ENCODE measurements at regions not wholly inside any gene's neighbourhood (a gene's known extent, or its start where the extent isn't known, plus 50 kb on each side); places are given as distances from the start of the nearest gene placed in this dataset.

DNA sequence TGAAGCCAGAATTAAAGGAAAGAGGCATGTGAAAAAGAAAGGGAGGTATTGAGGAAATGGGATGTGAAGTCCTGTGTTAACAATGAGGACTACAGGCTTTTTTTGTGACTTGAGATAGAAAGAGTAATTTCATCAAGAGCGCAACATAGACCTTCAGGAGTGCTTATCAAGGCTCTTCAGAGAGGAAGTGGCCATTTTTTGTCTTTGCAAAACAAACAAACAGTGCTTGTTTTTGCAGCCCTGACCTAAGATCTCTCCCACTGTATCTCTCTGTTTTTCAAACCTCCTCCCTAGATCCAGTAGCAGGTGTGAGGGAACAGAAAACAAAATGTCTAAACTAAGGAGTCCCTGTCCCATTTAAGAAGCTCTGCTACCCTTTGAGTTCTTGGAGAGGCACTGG is 710.3 kb upstream of the MARCKS start:
- 97% methylated on average over 1 of the region's 1 CpG for WGBS (ENCODE audit: missing lambda C conversion rate)
- no peaks in the 10 kb centered on the region for H3K4me1 ChIP-seq
- H3K4me2 ChIP-seq = no peak overlapping the region
- no peak overlapping the region for H3K27ac ChIP-seq
- ChIA-PET CTCF (no interaction called here), POLR2A (no interaction called here)
- TF ChIP-seq HMGXB4 (CRISPR knock-in tag; IDR thresholded peaks at IDR 0.05; ENCODE audit: borderline replicate concordance) (no peak), USF2 (IDR thresholded peaks at IDR 0.05) (no peak), PBX3 (IDR thresholded peaks at IDR 0.05) (no peak), EHF (CRISPR knock-in tag; IDR thresholded peaks at IDR 0.05) (no peak), JUNB (IDR thresholded peaks at IDR 0.05) (no peak), HOXA7 (CRISPR knock-in tag; IDR thresholded peaks at IDR 0.05) (no peak), SREBF2 (IDR thresholded peaks at IDR 0.05) (no peak), POLR2AphosphoS2 (conservative IDR thresholded peaks at IDR 0.05; ENCODE audit: low read length) (no peak)
- TF ChIP-seq, protein P1, sequence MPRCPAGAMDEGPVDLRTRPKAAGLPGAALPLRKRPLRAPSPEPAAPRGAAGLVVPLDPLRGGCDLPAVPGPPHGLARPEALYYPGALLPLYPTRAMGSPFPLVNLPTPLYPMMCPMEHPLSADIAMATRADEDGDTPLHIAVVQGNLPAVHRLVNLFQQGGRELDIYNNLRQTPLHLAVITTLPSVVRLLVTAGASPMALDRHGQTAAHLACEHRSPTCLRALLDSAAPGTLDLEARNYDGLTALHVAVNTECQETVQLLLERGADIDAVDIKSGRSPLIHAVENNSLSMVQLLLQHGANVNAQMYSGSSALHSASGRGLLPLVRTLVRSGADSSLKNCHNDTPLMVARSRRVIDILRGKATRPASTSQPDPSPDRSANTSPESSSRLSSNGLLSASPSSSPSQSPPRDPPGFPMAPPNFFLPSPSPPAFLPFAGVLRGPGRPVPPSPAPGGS (IDR thresholded peaks at IDR 0.05) = no peak
- no peak overlapping the region for H3K4me3 ChIP-seq
- no peak for FAIRE-seq
- no peak for DNase-seq (ENCODE audit: low read depth in 1 of 2, low spot score in 1 of 2)
- no peaks in the 10 kb centered on the region for H3K9me3 ChIP-seq
- ATAC-seq = no peak

DNA sequence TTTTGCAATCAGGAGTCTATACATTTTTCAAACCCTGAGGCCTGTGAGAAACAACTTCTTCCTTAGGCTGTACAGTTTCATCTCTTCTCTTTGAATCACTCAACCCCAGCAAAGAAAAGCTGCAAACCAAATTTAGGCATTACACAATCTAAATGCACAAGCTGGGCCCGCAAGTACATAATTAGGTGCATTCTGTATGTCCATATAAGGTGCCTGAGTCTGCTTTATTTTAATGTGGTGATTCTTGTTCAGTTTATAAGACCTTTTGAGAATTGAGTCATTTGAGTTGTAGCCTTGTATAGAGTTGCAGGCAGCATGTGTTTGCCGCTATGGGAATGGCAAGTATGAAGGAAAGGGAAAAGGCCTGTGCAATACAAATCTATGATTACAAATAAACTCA is 709.6 kb upstream of the MARCKS start:
- Histone ChIP-seq H3K4me3 (no peak overlapping the region), H3K27ac (no peak overlapping the region), H3K4me1 (no peaks in the 10 kb centered on the region), H3K4me2 (no peak overlapping the region), H3K9me3 (no peaks in the 10 kb centered on the region)
- CTCF ChIA-PET = no interaction called here
- TF ChIP-seq RARB (CRISPR knock-in tag; IDR thresholded peaks at IDR 0.05) = no peak
- TF ChIP-seq, protein P2, sequence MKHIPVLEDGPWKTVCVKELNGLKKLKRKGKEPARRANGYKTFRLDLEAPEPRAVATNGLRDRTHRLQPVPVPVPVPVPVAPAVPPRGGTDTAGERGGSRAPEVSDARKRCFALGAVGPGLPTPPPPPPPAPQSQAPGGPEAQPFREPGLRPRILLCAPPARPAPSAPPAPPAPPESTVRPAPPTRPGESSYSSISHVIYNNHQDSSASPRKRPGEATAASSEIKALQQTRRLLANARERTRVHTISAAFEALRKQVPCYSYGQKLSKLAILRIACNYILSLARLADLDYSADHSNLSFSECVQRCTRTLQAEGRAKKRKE (CRISPR knock-in tag; IDR thresholded peaks at IDR 0.05; ENCODE audit: low read depth) = no peak
- no peak for TF ChIP-seq GATA3 (IDR thresholded peaks at IDR 0.05; ENCODE audit: borderline replicate concordance)
- TF ChIP-seq ESRRA (IDR thresholded peaks at IDR 0.05; ENCODE audit: borderline replicate concordance, low read length) = no peak
- TF ChIP-seq JUN (IDR thresholded peaks at IDR 0.05) = no peak
- TF ChIP-seq RFX5 (IDR thresholded peaks at IDR 0.05) = no peak
- WGBS (ENCODE audit: missing lambda C conversion rate) = 95% methylated on average over 2 of the region's 2 CpGs
- FAIRE-seq (no peak), ATAC-seq (no peak), DNase-seq (ENCODE audit: low read depth in 1 of 2, low spot score in 1 of 2) (no peak)
- POLR2A ChIA-PET = no interaction called here

DNA sequence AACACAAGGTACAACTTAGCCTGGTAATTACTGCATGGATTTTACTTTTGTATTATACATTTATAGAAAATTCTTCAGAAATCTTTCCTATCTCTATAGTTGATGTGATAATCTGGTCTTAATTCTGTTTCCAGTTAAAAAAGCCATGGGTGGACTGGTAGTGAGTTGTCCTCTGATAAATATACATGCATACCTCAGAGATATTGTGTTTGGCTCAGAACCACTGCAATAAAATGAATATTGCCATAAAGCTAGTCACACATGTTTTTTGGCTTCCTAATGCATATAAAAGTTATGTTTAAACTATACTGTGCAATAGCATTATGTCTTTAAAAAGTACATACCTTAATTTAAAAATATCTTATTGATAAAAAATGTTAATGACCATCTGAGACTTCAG is 708.6 kb upstream of the MARCKS start:
- TF ChIP-seq NR3C1 (IDR thresholded peaks at IDR 0.05) = no peak
- TF ChIP-seq KDM5A (IDR thresholded peaks at IDR 0.05) = no peak
- TF ChIP-seq HEYL (CRISPR knock-in tag; IDR thresholded peaks at IDR 0.05) = no peak
- TF ChIP-seq EHF (CRISPR knock-in tag; IDR thresholded peaks at IDR 0.05) = no peak
- TF ChIP-seq, protein P2 (CRISPR knock-in tag; IDR thresholded peaks at IDR 0.05; ENCODE audit: low read depth) = no peak
- TF ChIP-seq ESRRA (IDR thresholded peaks at IDR 0.05; ENCODE audit: borderline replicate concordance, low read length) = no peak
- no peak for TF ChIP-seq RFX5 (IDR thresholded peaks at IDR 0.05)
- no peak for TF ChIP-seq CHD2 (IDR thresholded peaks at IDR 0.05; ENCODE audit: low read length, partially characterized antibody)
- TF ChIP-seq POLR2AphosphoS2 (conservative IDR thresholded peaks at IDR 0.05; ENCODE audit: low read length) = no peak
- no peak for TF ChIP-seq RNF2 (IDR thresholded peaks at IDR 0.05; ENCODE audit: borderline replicate concordance, low read depth)
- TF ChIP-seq BHLHE40 (IDR thresholded peaks at IDR 0.05; ENCODE audit: low read depth, low read length) = no peak
- TF ChIP-seq SREBF2 (IDR thresholded peaks at IDR 0.05) = no peak
- no peak for TF ChIP-seq HOXB5 (CRISPR knock-in tag; IDR thresholded peaks at IDR 0.05)
- TF ChIP-seq RAD21 (conservative IDR thresholded peaks at IDR 0.05 in 1 of 2, IDR thresholded peaks at IDR 0.05 in 1 of 2) = no peak
- TF ChIP-seq, protein P3, sequence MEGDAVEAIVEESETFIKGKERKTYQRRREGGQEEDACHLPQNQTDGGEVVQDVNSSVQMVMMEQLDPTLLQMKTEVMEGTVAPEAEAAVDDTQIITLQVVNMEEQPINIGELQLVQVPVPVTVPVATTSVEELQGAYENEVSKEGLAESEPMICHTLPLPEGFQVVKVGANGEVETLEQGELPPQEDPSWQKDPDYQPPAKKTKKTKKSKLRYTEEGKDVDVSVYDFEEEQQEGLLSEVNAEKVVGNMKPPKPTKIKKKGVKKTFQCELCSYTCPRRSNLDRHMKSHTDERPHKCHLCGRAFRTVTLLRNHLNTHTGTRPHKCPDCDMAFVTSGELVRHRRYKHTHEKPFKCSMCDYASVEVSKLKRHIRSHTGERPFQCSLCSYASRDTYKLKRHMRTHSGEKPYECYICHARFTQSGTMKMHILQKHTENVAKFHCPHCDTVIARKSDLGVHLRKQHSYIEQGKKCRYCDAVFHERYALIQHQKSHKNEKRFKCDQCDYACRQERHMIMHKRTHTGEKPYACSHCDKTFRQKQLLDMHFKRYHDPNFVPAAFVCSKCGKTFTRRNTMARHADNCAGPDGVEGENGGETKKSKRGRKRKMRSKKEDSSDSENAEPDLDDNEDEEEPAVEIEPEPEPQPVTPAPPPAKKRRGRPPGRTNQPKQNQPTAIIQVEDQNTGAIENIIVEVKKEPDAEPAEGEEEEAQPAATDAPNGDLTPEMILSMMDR (IDR thresholded peaks at IDR 0.05) = no peak
- no peak for TF ChIP-seq PHF8 (IDR thresholded peaks at IDR 0.05; ENCODE audit: borderline replicate concordance, low read depth)
- no peak for TF ChIP-seq CHD4 (IDR thresholded peaks at IDR 0.05; ENCODE audit: borderline replicate concordance)
- H3K9me3 ChIP-seq = no peaks in the 10 kb centered on the region
- H3K4me1 ChIP-seq = no peaks in the 10 kb centered on the region
- no peak overlapping the region for H3K27ac ChIP-seq
- ChIA-PET CTCF (no interaction called here), POLR2A (no interaction called here)
- ATAC-seq = no peak
- DNase-seq (ENCODE audit: low read depth in 1 of 2, low spot score in 1 of 2) = no peak
- FAIRE-seq = no peak
- H3K4me3 ChIP-seq = no peak overlapping the region
- H3K4me2 ChIP-seq = no peak overlapping the region

All from A549 (cell line).